ENCODE measurements at regions not wholly inside any gene's neighbourhood (a gene's known extent, or its start where the extent isn't known, plus 50 kb on each side); places are given as distances from the start of the nearest gene placed in this dataset.

- ATAC-seq: no peak
- no peak overlapping the region for H3K27ac ChIP-seq (ENCODE audit: low read length)
- H3K36me3 ChIP-seq (ENCODE audit: control insufficient read depth, insufficient read depth, low read length): no peaks in the 10 kb centered on the region
- H3K9me3 ChIP-seq (ENCODE audit: control insufficient read depth, insufficient read depth, low read depth, low read length): no peaks in the 10 kb centered on the region
- no peak for DNase-seq (ENCODE audit: low read depth, low spot score)
- H3K27me3 ChIP-seq (ENCODE audit: control insufficient read depth, insufficient read depth, low read length): no peaks in the 10 kb centered on the region
- CTCF ChIA-PET: no interaction called here
- H3K4me1 ChIP-seq (ENCODE audit: control insufficient read depth, insufficient read depth, low read length): no peaks in the 10 kb centered on the region
- POLR2A ChIA-PET: no interaction called here
- no peak overlapping the region for H3K4me3 ChIP-seq (ENCODE audit: low read depth in 2 of 2, low read length in 2 of 2)
- TF ChIP-seq SIN3A (IDR thresholded peaks at IDR 0.05; ENCODE audit: borderline replicate concordance, insufficient read depth, low read depth, low read length) (no peak), POLR2AphosphoS5 (IDR thresholded peaks at IDR 0.05; ENCODE audit: low read depth, low read length) (no peak), REST (IDR thresholded peaks at IDR 0.05; ENCODE audit: insufficient read depth in 1 of 2, low read depth in 2 of 2, low read length in 1 of 2) (no peak), CTCF (IDR thresholded peaks at IDR 0.05) (no peak), TCF7L2 (IDR thresholded peaks at IDR 0.05; ENCODE audit: low read depth, low read length) (no peak)
- BruUV-seq (replicated peaks): no TSS peak
- intact Hi-C loops (cut with micrococcal nuclease; ENCODE audit: unreplicated experiment): no loop called here
- in situ Hi-C loops (cut with HindIII; ENCODE audit: low pct_unique_long_range_greater_than_20kb, low sequenced_read_pairs): no loop called here
These were observed 422.9 kb upstream of the SEMA3A start for GRCh38 chr7:84617265-84618030.

GRCh38 chr7:84614821-84615501 is 420.4 kb upstream of the SEMA3A start:
- BruUV-seq (replicated peaks): no TSS peak
- CTCF ChIA-PET: no interaction called here

More at GRCh38 chr7:84614821-84615501, 420.4 kb upstream of the SEMA3A start:
- DNase-seq (ENCODE audit: low read depth, low spot score) (peak; percentile 45), ATAC-seq (no peak)
- no peaks in the 10 kb centered on the region for H3K4me1 ChIP-seq (ENCODE audit: control insufficient read depth, insufficient read depth, low read length)
- no peak overlapping the region; the same call in 1 of the 2 replicates for H3K27ac ChIP-seq (ENCODE audit: low read length)
- H3K27me3 ChIP-seq (ENCODE audit: control insufficient read depth, insufficient read depth, low read length): no peaks in the 10 kb centered on the region
- no peaks in the 10 kb centered on the region for H3K36me3 ChIP-seq (ENCODE audit: control insufficient read depth, insufficient read depth, low read length)
- TF ChIP-seq POLR2AphosphoS5 (IDR thresholded peaks at IDR 0.05; ENCODE audit: low read depth, low read length) (no peak), CTCF (IDR thresholded peaks at IDR 0.05) (peak; percentile 14; the same call in 1 of the 2 replicates)
- no peaks in the 10 kb centered on the region for H3K9me3 ChIP-seq (ENCODE audit: control insufficient read depth, insufficient read depth, low read depth, low read length)
- POLR2A ChIA-PET: no interaction called here
- in situ Hi-C loops (cut with HindIII; ENCODE audit: low pct_unique_long_range_greater_than_20kb, low sequenced_read_pairs) (no loop called here), intact Hi-C loops (cut with micrococcal nuclease; ENCODE audit: unreplicated experiment) (no loop called here)
- H3K4me3 ChIP-seq (ENCODE audit: low read depth in 2 of 2, low read length in 2 of 2): no peak overlapping the region
